HUDEP-2 (cell line): ENCODE measurements at regions not wholly inside any gene's neighbourhood (a gene's known extent, or its start where the extent isn't known, plus 50 kb on each side); places are given as distances from the start of the nearest gene placed in this dataset.
A peak's percentile ranks its signal among the peaks of the same experiment; 100 is the strongest.

Experiments used
- DNase-seq, 76 experiments: peaks; one replicate each; lab custom pipeline; 2025; ENCODE audit not compliant: unreplicated experiment in 76 of 76; lab: John Stamatoyannopoulos, UW

- no peak for DNase-seq
Observed at GRCh38 chr3:160161921-160162320, 63.3 kb upstream of the C3orf80 start.

GRCh38 chr3:160162440-160162839, 62.8 kb upstream of the C3orf80 start:
- DNase-seq, result no peak

GRCh38 chr3:160163229-160163878, 61.9 kb upstream of the C3orf80 start:
- peak in 4 of 76 experiments; percentile 2 to 6 (median 4) for DNase-seq

- no peak for DNase-seq
Observed at GRCh38 chr3:160168246-160168645, 57.0 kb upstream of the C3orf80 start.

GRCh38 chr3:160169139-160169976, 55.9 kb upstream of the C3orf80 start:
- DNase-seq, result no peak

GRCh38 chr3:160170409-160171370, 54.5 kb upstream of the C3orf80 start:
- no peak for DNase-seq

GRCh38 chr3:160171813-160172212, 53.4 kb upstream of the C3orf80 start:
- DNase-seq, result no peak

GRCh38 chr3:160174621-160175020, 50.6 kb upstream of the C3orf80 start:
- DNase-seq, result no peak
